ENCODE measurements at regions not wholly inside any gene's neighbourhood (a gene's known extent, or its start where the extent isn't known, plus 50 kb on each side); places are given as distances from the start of the nearest gene placed in this dataset.
"Not testable (repeated sequence)": the region's sequence is repeated elsewhere in the genome, so short reads cannot be mapped to it uniquely, and the experiment has no call there.

GRCh38 chr5:41995193-41995592 is 70.1 kb downstream of the FBXO4 start:
- DNase-seq (ENCODE audit: low spot score): no peak

GRCh38 chr5:42001673-42002072 is 76.6 kb downstream of the FBXO4 start:
- no peak for DNase-seq (ENCODE audit: low spot score)

- DNase-seq (ENCODE audit: low spot score): not testable (repeated sequence)
Observed at GRCh38 chr5:42003852-42004251, 78.8 kb downstream of the FBXO4 start.

- peak; percentile 28 for DNase-seq (ENCODE audit: low spot score)
Observed at GRCh38 chr5:42005561-42006153, 80.6 kb downstream of the FBXO4 start.

- no peak for DNase-seq (ENCODE audit: low spot score)
Observed at GRCh38 chr5:42013561-42013960, 88.5 kb downstream of the FBXO4 start.

GRCh38 chr5:42015254-42015653 is 90.2 kb downstream of the FBXO4 start:
- no peak for DNase-seq (ENCODE audit: low spot score)

GRCh38 chr5:42015681-42016080 is 90.6 kb downstream of the FBXO4 start:
- DNase-seq (ENCODE audit: low spot score): no peak

GRCh38 chr5:42020788-42021530 is 95.9 kb downstream of the FBXO4 start:
- no peak for DNase-seq (ENCODE audit: low spot score)

- no peak for DNase-seq (ENCODE audit: low spot score)
Observed at GRCh38 chr5:42021923-42022322, 96.8 kb downstream of the FBXO4 start.

GRCh38 chr5:42022383-42022972 is 97.4 kb downstream of the FBXO4 start:
- no peak for DNase-seq (ENCODE audit: low spot score)

GRCh38 chr5:42026446-42026845 is 101.4 kb downstream of the FBXO4 start:
- no peak for DNase-seq (ENCODE audit: low spot score)

- DNase-seq (ENCODE audit: low spot score): no peak
Observed at GRCh38 chr5:42032137-42032536, 107.1 kb downstream of the FBXO4 start.

- DNase-seq (ENCODE audit: low spot score): no peak
Observed at GRCh38 chr5:42035526-42035925, 110.4 kb downstream of the FBXO4 start.

- no peak for DNase-seq (ENCODE audit: low spot score)
Observed at GRCh38 chr5:42036379-42036778, 111.3 kb downstream of the FBXO4 start.

- no peak for DNase-seq (ENCODE audit: low spot score)
Observed at GRCh38 chr5:42037379-42037932, 112.4 kb downstream of the FBXO4 start.

GRCh38 chr5:42043400-42043799 is 118.3 kb downstream of the FBXO4 start:
- no peak for DNase-seq (ENCODE audit: low spot score)

- peak; percentile 56 for DNase-seq (ENCODE audit: low spot score)
Observed at GRCh38 chr5:42057254-42057690, 132.2 kb downstream of the FBXO4 start.

- peak; percentile 52 for DNase-seq (ENCODE audit: low spot score)
Observed at GRCh38 chr5:42059291-42059690, 134.2 kb downstream of the FBXO4 start.

- DNase-seq (ENCODE audit: low spot score): no peak
Observed at GRCh38 chr5:42059778-42060464, 134.8 kb downstream of the FBXO4 start.

GRCh38 chr5:42061121-42061520 is 136.0 kb downstream of the FBXO4 start:
- no peak for DNase-seq (ENCODE audit: low spot score)

- no peak for DNase-seq (ENCODE audit: low spot score)
Observed at GRCh38 chr5:42064821-42065220, 139.7 kb downstream of the FBXO4 start.

GRCh38 chr5:42066131-42066530 is 141.1 kb downstream of the FBXO4 start:
- DNase-seq (ENCODE audit: low spot score): no peak

- DNase-seq (ENCODE audit: low spot score): no peak
Observed at GRCh38 chr5:42074353-42074752, 149.3 kb downstream of the FBXO4 start.

All from COLO829 (cell line).